Subcutaneous abdominal adipose tissue (tissue), 5 donors: ENCODE measurements at regions not wholly inside any gene's neighbourhood (a gene's known extent, or its start where the extent isn't known, plus 50 kb on each side); places are given as distances from the start of the nearest gene placed in this dataset.

Experiments
- H3K27ac ChIP-seq: one replicate; pipeline ENCODE4 v1.7.0; 2013; ENCODE audit warnings: low read depth, mild to moderate bottlenecking, inconsistent platforms, low read length, moderate library complexity
- H3K27me3 ChIP-seq, 5 donors: one replicate each; pipeline ENCODE4 v1.7.0; 2013; ENCODE audit warnings: low read length in 5 of 5, inconsistent platforms in 1 of 5; ENCODE audit not compliant: control insufficient read depth in 5 of 5, insufficient read depth in 4 of 5
- H3K36me3 ChIP-seq, 5 donors: one replicate each; pipeline ENCODE4 v1.7.0; 2013; ENCODE audit warnings: low read length in 5 of 5; ENCODE audit not compliant: control insufficient read depth in 5 of 5, insufficient read depth in 5 of 5
- H3K4me1 ChIP-seq, 5 donors: one replicate each; pipeline ENCODE4 v1.7.0; 2013; ENCODE audit warnings: low read length in 5 of 5, mild to moderate bottlenecking in 3 of 5, moderate library complexity in 1 of 5; ENCODE audit not compliant: control insufficient read depth in 5 of 5, insufficient read depth in 5 of 5
- H3K4me3 ChIP-seq, 5 donors: one replicate each; pipeline ENCODE4 v1.7.0; 2013; ENCODE audit warnings: low read length in 5 of 5, low read depth in 1 of 5
- H3K9ac ChIP-seq, 5 donors: one replicate each; pipeline ENCODE4 v1.7.0; 2013; ENCODE audit warnings: low read length in 5 of 5, mild to moderate bottlenecking in 4 of 5, moderate library complexity in 3 of 5
- H3K9me3 ChIP-seq, 5 donors: one replicate each; pipeline ENCODE4 v1.7.0; 2013; ENCODE audit warnings: low read length in 5 of 5; ENCODE audit not compliant: control insufficient read depth in 5 of 5
- donor health status: healthy.
- donor health status: healthy.
- donor health status: healthy.
- donor health status: healthy.
- donor health status: healthy.

- Histone ChIP-seq H3K4me1 (peaks cover 0 to 16% (median 9%) of the 10 kb centered on the region in 5 donors), H3K9ac (no peak overlapping the region), H3K9me3 (no peaks in the 10 kb centered on the region), H3K27ac (no peak overlapping the region), H3K27me3 (no peaks in the 10 kb centered on the region), H3K36me3 (no peaks in the 10 kb centered on the region), H3K4me3 (no peak overlapping the region)
These were observed 330.7 kb downstream of the CD83 start for GRCh38 chr6:14448246-14448645.

DNA sequence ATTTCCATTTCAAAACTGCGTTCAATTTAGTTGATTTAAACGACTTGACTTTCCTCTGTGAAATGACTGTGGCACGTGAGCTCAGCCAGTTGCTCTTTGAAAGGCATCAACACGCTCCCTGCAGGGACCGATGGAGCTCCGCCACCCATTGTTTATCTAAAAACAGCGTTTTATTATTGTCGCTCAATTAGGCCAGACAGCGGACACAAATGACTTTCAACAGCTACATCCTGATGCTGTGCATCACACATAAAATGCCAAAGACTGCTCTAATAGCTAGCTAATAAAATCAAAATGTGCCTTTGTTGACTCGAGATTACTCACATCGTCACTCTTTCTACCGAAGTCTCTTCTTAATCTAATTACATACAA lies 332.5 kb downstream of the CD83 start:
- Histone ChIP-seq H3K36me3 (no peaks in the 10 kb centered on the region), H3K9ac (no peak overlapping the region), H3K4me1 (peaks cover 0 to 17% (median 9%) of the 10 kb centered on the region in 5 donors), H3K27me3 (no peaks in the 10 kb centered on the region), H3K27ac (no peak overlapping the region), H3K9me3 (no peaks in the 10 kb centered on the region), H3K4me3 (no peak overlapping the region)

DNA sequence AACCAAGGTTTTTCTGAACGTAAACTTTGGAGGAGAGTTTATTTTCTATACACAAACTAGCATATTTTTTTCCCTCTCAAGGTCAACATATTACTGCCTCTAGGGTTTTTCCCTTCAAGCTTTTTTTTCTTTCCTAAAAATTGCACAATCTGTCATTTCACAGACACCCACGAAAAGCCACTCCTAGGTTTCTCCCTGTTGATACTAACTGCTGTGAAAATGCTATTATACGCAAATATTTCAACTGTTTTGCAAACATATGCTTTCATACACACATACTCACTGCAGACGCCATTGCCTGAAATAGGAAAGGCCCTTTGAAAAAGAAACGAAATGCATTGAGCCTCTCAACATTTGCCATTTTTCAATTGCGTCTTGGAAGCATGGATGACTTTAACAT lies 333.0 kb downstream of the CD83 start:
- peaks cover 0 to 17% (median 9%) of the 10 kb centered on the region in 5 donors for H3K4me1 ChIP-seq
- H3K36me3 ChIP-seq: no peaks in the 10 kb centered on the region
- no peaks in the 10 kb centered on the region for H3K9me3 ChIP-seq
- H3K9ac ChIP-seq: no peak overlapping the region
- no peaks in the 10 kb centered on the region for H3K27me3 ChIP-seq
- H3K4me3 ChIP-seq: no peak overlapping the region
- H3K27ac ChIP-seq: no peak overlapping the region

GRCh38 chr6:14451594-14452374 lies 334.2 kb downstream of the CD83 start:
- Histone ChIP-seq H3K4me1 (peaks cover 0 to 17% (median 9%) of the 10 kb centered on the region in 5 donors), H3K36me3 (no peaks in the 10 kb centered on the region), H3K9ac (no peak overlapping the region), H3K9me3 (no peaks in the 10 kb centered on the region), H3K4me3 (no peak overlapping the region), H3K27ac (no peak overlapping the region), H3K27me3 (no peaks in the 10 kb centered on the region)

GRCh38 chr6:14452567-14453527 lies 335.3 kb downstream of the CD83 start:
- Histone ChIP-seq H3K27me3 (no peaks in the 10 kb centered on the region), H3K27ac (no peak overlapping the region), H3K36me3 (no peaks in the 10 kb centered on the region), H3K9me3 (no peaks in the 10 kb centered on the region), H3K4me3 (no peak overlapping the region), H3K9ac (no peak overlapping the region), H3K4me1 (peaks cover 0 to 17% (median 9%) of the 10 kb centered on the region in 5 donors)

DNA sequence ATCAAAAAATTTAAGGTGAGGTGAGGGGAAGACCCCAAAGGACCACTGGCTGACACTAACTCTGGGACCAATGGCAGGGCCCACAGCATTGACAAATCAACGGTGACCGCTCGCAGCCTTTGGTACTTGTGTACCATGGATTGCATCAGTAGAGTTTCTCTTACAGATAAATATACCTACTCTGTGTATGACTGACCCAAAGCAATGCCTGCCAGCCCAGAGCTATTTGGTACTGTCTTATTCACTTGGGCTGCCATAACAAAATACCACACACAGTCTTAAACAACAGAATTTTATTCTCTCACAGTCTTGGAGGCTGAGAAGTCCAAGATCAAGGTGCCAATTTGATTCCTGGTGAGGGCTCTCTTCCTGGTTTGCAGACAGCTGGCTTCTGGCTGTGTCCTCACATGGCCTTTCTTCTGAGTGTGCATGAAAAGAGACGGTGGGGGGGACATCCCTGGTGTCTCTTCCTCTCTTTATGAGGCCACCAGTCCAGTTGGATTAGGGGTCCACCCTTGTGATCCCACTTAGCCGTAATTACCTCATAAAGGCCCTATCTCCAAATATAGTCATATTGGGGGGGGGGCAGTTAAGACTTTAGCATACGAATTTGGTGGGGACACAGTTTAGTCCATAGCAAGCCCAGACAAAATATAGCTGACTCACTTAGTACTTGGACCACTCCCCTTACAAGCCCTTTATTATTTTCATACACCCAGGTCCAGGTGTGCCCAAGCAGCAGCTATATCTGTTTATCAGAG lies 336.3 kb downstream of the CD83 start:
- Histone ChIP-seq H3K9me3 (no peaks in the 10 kb centered on the region), H3K27me3 (no peaks in the 10 kb centered on the region), H3K36me3 (no peaks in the 10 kb centered on the region), H3K4me1 (peaks cover 0 to 17% (median 13%) of the 10 kb centered on the region in 5 donors), H3K4me3 (no peak overlapping the region), H3K27ac (no peak overlapping the region), H3K9ac (no peak overlapping the region)

- peaks cover 0 to 13% (median 12%) of the 10 kb centered on the region in 5 donors for H3K4me1 ChIP-seq
These were observed 336.9 kb downstream of the CD83 start for GRCh38 chr6:14454473-14454775.

GRCh38 chr6:14455427-14455826 lies 337.9 kb downstream of the CD83 start:
- no peaks in the 10 kb centered on the region for H3K9me3 ChIP-seq
- H3K9ac ChIP-seq: no peak overlapping the region
- H3K27ac ChIP-seq: no peak overlapping the region
- H3K4me3 ChIP-seq: no peak overlapping the region
- H3K36me3 ChIP-seq: no peaks in the 10 kb centered on the region
- peaks cover 0 to 6% (median 4%) of the 10 kb centered on the region in 5 donors for H3K4me1 ChIP-seq
- no peaks in the 10 kb centered on the region for H3K27me3 ChIP-seq

More at GRCh38 chr6:14454473-14454775, 336.9 kb downstream of the CD83 start:
- Histone ChIP-seq H3K4me3 (no peak overlapping the region), H3K27ac (no peak overlapping the region), H3K9me3 (no peaks in the 10 kb centered on the region), H3K9ac (no peak overlapping the region), H3K27me3 (no peaks in the 10 kb centered on the region), H3K36me3 (no peaks in the 10 kb centered on the region)

- Histone ChIP-seq H3K27me3 (no peaks in the 10 kb centered on the region), H3K36me3 (no peaks in the 10 kb centered on the region), H3K9me3 (no peaks in the 10 kb centered on the region), H3K4me3 (no peak overlapping the region), H3K27ac (no peak overlapping the region), H3K4me1 (peaks cover 0 to 6% (median 0%) of the 10 kb centered on the region in 5 donors), H3K9ac (no peak overlapping the region)
These were observed 338.5 kb downstream of the CD83 start for GRCh38 chr6:14455876-14456648.
